Skeletal muscle tissue (tissue), 3 donors: ENCODE measurements at regions not wholly inside any gene's neighbourhood (a gene's known extent, or its start where the extent isn't known, plus 50 kb on each side); places are given as distances from the start of the nearest gene placed in this dataset.
"Not testable (repeated sequence)": the region's sequence is repeated elsewhere in the genome, so short reads cannot be mapped to it uniquely, and the experiment has no call there.

Source experiments
- H3K27ac ChIP-seq: one replicate; pipeline ENCODE4 v1.7.0; 2013; ENCODE audit warnings: mild to moderate bottlenecking, low read depth, low read length, inconsistent platforms
- H3K27me3 ChIP-seq, 3 donors: one replicate each; pipeline ENCODE4 v1.7.0; 2013; ENCODE audit warnings: low read length in 3 of 3; ENCODE audit not compliant: control insufficient read depth in 3 of 3, insufficient read depth in 3 of 3
- H3K36me3 ChIP-seq, 3 donors: one replicate each; pipeline ENCODE4 v1.7.0; 2013; ENCODE audit warnings: low read length in 3 of 3; ENCODE audit not compliant: control insufficient read depth in 3 of 3, insufficient read depth in 3 of 3
- H3K4me1 ChIP-seq, 3 donors: one replicate each; pipeline ENCODE4 v1.7.0; 2013; ENCODE audit warnings: low read length in 3 of 3, mild to moderate bottlenecking in 3 of 3; ENCODE audit not compliant: control insufficient read depth in 3 of 3, insufficient read depth in 3 of 3
- H3K4me3 ChIP-seq, 3 donors: one replicate each; pipeline ENCODE4 v1.7.0; 2013; ENCODE audit warnings: low read length in 3 of 3
- H3K9ac ChIP-seq, 3 donors: one replicate each; pipeline ENCODE4 v1.7.0; 2013; ENCODE audit warnings: low read length in 3 of 3, mild to moderate bottlenecking in 3 of 3, moderate library complexity in 2 of 3, low read depth in 1 of 3
- H3K9me3 ChIP-seq, 3 donors: one replicate each; pipeline ENCODE4 v1.7.0; 2013; ENCODE audit warnings: low read length in 3 of 3; ENCODE audit not compliant: control insufficient read depth in 3 of 3
- donor health status: Osteomylitis.

GRCh38 chr9:110092792-110093191 is 115.2 kb downstream of the C9orf152 start:
- peaks cover 2 to 14% (median 4%) of the 10 kb centered on the region in 3 donors for H3K4me1 ChIP-seq

GRCh38 chr9:110093417-110093816 is 114.5 kb downstream of the C9orf152 start:
- Histone ChIP-seq H3K9me3 (no peaks in the 10 kb centered on the region), H3K36me3 (no peaks in the 10 kb centered on the region), H3K27ac (no peak overlapping the region), H3K4me3 (no peak overlapping the region), H3K27me3 (no peaks in the 10 kb centered on the region), H3K9ac (no peak overlapping the region), H3K4me1 (peaks cover 2 to 14% (median 4%) of the 10 kb centered on the region in 3 donors)

More at GRCh38 chr9:110092792-110093191, 115.2 kb downstream of the C9orf152 start:
- Histone ChIP-seq H3K9ac (no peak overlapping the region), H3K9me3 (no peaks in the 10 kb centered on the region), H3K27me3 (no peaks in the 10 kb centered on the region), H3K27ac (no peak overlapping the region), H3K4me3 (no peak overlapping the region), H3K36me3 (no peaks in the 10 kb centered on the region)

- Histone ChIP-seq H3K9me3 (no peaks in the 10 kb centered on the region), H3K27me3 (no peaks in the 10 kb centered on the region), H3K9ac (no peak overlapping the region), H3K4me3 (no peak overlapping the region), H3K36me3 (no peaks in the 10 kb centered on the region), H3K27ac (no peak overlapping the region), H3K4me1 (peaks cover 2 to 14% (median 4%) of the 10 kb centered on the region in 3 donors)
Observed at GRCh38 chr9:110093871-110094270, 114.1 kb downstream of the C9orf152 start.

GRCh38 chr9:110095161-110095595 is 112.8 kb downstream of the C9orf152 start:
- Histone ChIP-seq H3K27ac (no peak overlapping the region), H3K9ac (no peak overlapping the region), H3K27me3 (no peaks in the 10 kb centered on the region), H3K4me1 (peaks cover 1 to 9% (median 6%) of the 10 kb centered on the region in 3 donors), H3K9me3 (no peaks in the 10 kb centered on the region), H3K4me3 (no peak overlapping the region), H3K36me3 (no peaks in the 10 kb centered on the region)

GRCh38 chr9:110095776-110096175 is 112.2 kb downstream of the C9orf152 start:
- Histone ChIP-seq H3K27ac (no peak overlapping the region), H3K4me3 (no peak overlapping the region), H3K9me3 (no peaks in the 10 kb centered on the region), H3K27me3 (no peaks in the 10 kb centered on the region), H3K9ac (no peak overlapping the region), H3K4me1 (peaks cover 3 to 9% (median 5%) of the 10 kb centered on the region in 3 donors), H3K36me3 (no peaks in the 10 kb centered on the region)

- not testable (repeated sequence) for H3K27ac ChIP-seq, H3K9me3 ChIP-seq, H3K4me3 ChIP-seq, H3K27me3 ChIP-seq, H3K36me3 ChIP-seq, H3K9ac ChIP-seq
- peaks cover 8 to 15% (median 11%) of the 10 kb centered on the region in 3 donors for H3K4me1 ChIP-seq
Observed at GRCh38 chr9:110096674-110097073, 111.3 kb downstream of the C9orf152 start.

- Histone ChIP-seq H3K4me1 (peaks cover 9 to 17% (median 11%) of the 10 kb centered on the region in 3 donors), H3K36me3 (no peaks in the 10 kb centered on the region), H3K27ac (peak overlapping the region; percentile 31), H3K4me3 (no peak overlapping the region), H3K9ac (no peak overlapping the region), H3K27me3 (no peaks in the 10 kb centered on the region), H3K9me3 (no peaks in the 10 kb centered on the region)
Observed at GRCh38 chr9:110099236-110100095, 108.5 kb downstream of the C9orf152 start.

- Histone ChIP-seq H3K27ac (no peak overlapping the region), H3K36me3 (no peaks in the 10 kb centered on the region), H3K4me3 (no peak overlapping the region), H3K9ac (no peak overlapping the region), H3K27me3 (no peaks in the 10 kb centered on the region), H3K4me1 (peaks cover 5 to 17% (median 11%) of the 10 kb centered on the region in 3 donors), H3K9me3 (no peaks in the 10 kb centered on the region)
Observed at GRCh38 chr9:110101531-110102161, 106.3 kb downstream of the C9orf152 start.

- no peak overlapping the region for H3K4me3 ChIP-seq
- no peaks in the 10 kb centered on the region for H3K27me3 ChIP-seq
- H3K4me1 ChIP-seq, result peaks cover 5 to 17% (median 11%) of the 10 kb centered on the region in 3 donors
- H3K36me3 ChIP-seq, result no peaks in the 10 kb centered on the region
- H3K9me3 ChIP-seq, result no peaks in the 10 kb centered on the region
- H3K9ac ChIP-seq, result no peak overlapping the region
- no peak overlapping the region for H3K27ac ChIP-seq
Observed at GRCh38 chr9:110103257-110103656, 104.7 kb downstream of the C9orf152 start.

- Histone ChIP-seq H3K4me1 (peaks cover 5 to 13% (median 11%) of the 10 kb centered on the region in 3 donors), H3K27me3 (no peaks in the 10 kb centered on the region)
Observed at GRCh38 chr9:110104261-110104809, 103.6 kb downstream of the C9orf152 start.

More at GRCh38 chr9:110104261-110104809, 103.6 kb downstream of the C9orf152 start:
- Histone ChIP-seq H3K9ac (no peak overlapping the region), H3K36me3 (no peaks in the 10 kb centered on the region), H3K27ac (no peak overlapping the region), H3K4me3 (no peak overlapping the region), H3K9me3 (no peaks in the 10 kb centered on the region)
